Left hindlimb (tissue), 1 donor: ENCODE measurements at regions not wholly inside any gene's neighbourhood (a gene's known extent, or its start where the extent isn't known, plus 50 kb on each side); places are given as distances from the start of the nearest gene placed in this dataset.
"Not testable (repeated sequence)": the region's sequence is repeated elsewhere in the genome, so short reads cannot be mapped to it uniquely, and the experiment has no call there.

Source experiments
- DNase-seq: peaks from one replicate; pipeline ENCODE4 v3.0.0-alpha.2; 2018

- DNase-seq: no peak
Observed at GRCh38 chr10:109647627-109648026, 275.7 kb downstream of the XPNPEP1 start.

GRCh38 chr10:109633846-109634245 lies 289.5 kb downstream of the XPNPEP1 start:
- DNase-seq: no peak

- not testable (repeated sequence) for DNase-seq
Observed at GRCh38 chr10:109633017-109633416, 290.3 kb downstream of the XPNPEP1 start.

- DNase-seq: no peak
Observed at GRCh38 chr10:109624939-109625338, 298.4 kb downstream of the XPNPEP1 start.

- DNase-seq: no peak
Observed at GRCh38 chr10:109622566-109622965, 300.7 kb downstream of the XPNPEP1 start.

GRCh38 chr10:109620396-109620795 lies 302.9 kb downstream of the XPNPEP1 start:
- DNase-seq: no peak

- DNase-seq: no peak
Observed at GRCh38 chr10:109619914-109620313, 303.4 kb downstream of the XPNPEP1 start.

- no peak for DNase-seq
Observed at GRCh38 chr10:109618748-109619147, 304.6 kb downstream of the XPNPEP1 start.

GRCh38 chr10:109618301-109618700 lies 305.0 kb downstream of the XPNPEP1 start:
- DNase-seq: no peak

GRCh38 chr10:109616359-109616980 lies 306.8 kb downstream of the XPNPEP1 start:
- DNase-seq: no peak

GRCh38 chr10:109595356-109595755 lies 328.0 kb downstream of the XPNPEP1 start:
- DNase-seq: not testable (repeated sequence)

GRCh38 chr10:109593682-109594081 lies 329.6 kb downstream of the XPNPEP1 start:
- no peak for DNase-seq

GRCh38 chr10:109592391-109592790 lies 330.9 kb downstream of the XPNPEP1 start:
- DNase-seq: no peak

GRCh38 chr10:109591601-109592000 lies 331.7 kb downstream of the XPNPEP1 start:
- DNase-seq: no peak

- no peak for DNase-seq
Observed at GRCh38 chr10:109588259-109588658, 335.1 kb downstream of the XPNPEP1 start.

GRCh38 chr10:109587366-109587765 lies 335.9 kb downstream of the XPNPEP1 start:
- no peak for DNase-seq

- no peak for DNase-seq
Observed at GRCh38 chr10:109556399-109556798, 366.9 kb downstream of the XPNPEP1 start.

GRCh38 chr10:109542050-109542603 lies 381.2 kb downstream of the XPNPEP1 start:
- DNase-seq: not testable (repeated sequence)

- DNase-seq: no peak
Observed at GRCh38 chr10:109534193-109534592, 389.1 kb downstream of the XPNPEP1 start.

- DNase-seq: no peak
Observed at GRCh38 chr10:109529258-109529657, 394.1 kb downstream of the XPNPEP1 start.

- DNase-seq: no peak
Observed at GRCh38 chr10:109517748-109518147, 405.6 kb downstream of the XPNPEP1 start.

GRCh38 chr10:109504401-109504800 lies 418.9 kb downstream of the XPNPEP1 start:
- DNase-seq: no peak

GRCh38 chr10:109487691-109488090 lies 435.6 kb downstream of the XPNPEP1 start:
- DNase-seq: no peak

GRCh38 chr10:109480836-109481235 lies 442.5 kb downstream of the XPNPEP1 start:
- DNase-seq: no peak
